ENCODE measurements at regions not wholly inside any gene's neighbourhood (a gene's known extent, or its start where the extent isn't known, plus 50 kb on each side); places are given as distances from the start of the nearest gene placed in this dataset.

DNA sequence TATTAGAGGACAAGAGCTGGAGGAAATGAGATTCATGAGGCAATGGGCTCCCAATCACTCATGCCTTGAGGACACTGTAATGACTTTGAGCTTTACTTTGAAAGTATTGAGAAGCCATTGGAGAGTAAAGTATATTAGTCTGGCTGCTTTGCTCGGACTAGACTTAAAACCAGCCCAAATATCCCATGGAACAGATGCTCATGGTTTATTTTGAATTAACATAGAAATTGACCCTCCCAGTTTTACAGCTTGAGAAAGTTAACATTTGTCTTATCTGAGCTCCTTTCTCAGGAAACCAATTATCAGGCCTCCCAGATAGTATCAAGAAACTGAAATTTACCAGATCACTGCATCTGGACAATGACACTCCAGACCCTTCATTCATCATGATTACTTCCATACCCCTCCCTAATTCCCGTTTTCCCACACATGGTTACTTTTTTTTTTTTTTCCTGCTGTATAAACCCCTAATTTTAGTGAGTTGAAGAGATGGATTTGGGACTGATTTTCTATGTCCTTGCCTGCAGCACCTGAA lies 270.8 kb upstream of the SMIM30 start:
- Histone ChIP-seq H3K4me1 (ENCODE audit: insufficient read depth, low read length) (no peaks in the 10 kb centered on the region), H3K27me3 (ENCODE audit: insufficient read depth, low read length) (no peaks in the 10 kb centered on the region), H3K4me3 (ENCODE audit: insufficient read depth, low read length) (no peak overlapping the region), H3K36me3 (ENCODE audit: insufficient read depth, low read length) (no peaks in the 10 kb centered on the region), H2AFZ (ENCODE audit: low read length) (no peak overlapping the region), H3K9me3 (ENCODE audit: low read depth, low read length) (no peaks in the 10 kb centered on the region), H4K20me1 (ENCODE audit: insufficient read depth, low read length) (no peaks in the 10 kb centered on the region), H3K27ac (ENCODE audit: low read depth, low read length) (no peak overlapping the region), H3K79me2 (ENCODE audit: insufficient read depth, low read length) (no peaks in the 10 kb centered on the region), H3K4me2 (ENCODE audit: insufficient read depth, low read length) (no peak overlapping the region)
- no peak for TF ChIP-seq CTCF (IDR thresholded peaks at IDR 0.05; ENCODE audit: extremely low read depth, low read depth, low read length)
- DNase-seq (ENCODE audit: insufficient read length, low spot score, missing footprints) = no peak

DNA sequence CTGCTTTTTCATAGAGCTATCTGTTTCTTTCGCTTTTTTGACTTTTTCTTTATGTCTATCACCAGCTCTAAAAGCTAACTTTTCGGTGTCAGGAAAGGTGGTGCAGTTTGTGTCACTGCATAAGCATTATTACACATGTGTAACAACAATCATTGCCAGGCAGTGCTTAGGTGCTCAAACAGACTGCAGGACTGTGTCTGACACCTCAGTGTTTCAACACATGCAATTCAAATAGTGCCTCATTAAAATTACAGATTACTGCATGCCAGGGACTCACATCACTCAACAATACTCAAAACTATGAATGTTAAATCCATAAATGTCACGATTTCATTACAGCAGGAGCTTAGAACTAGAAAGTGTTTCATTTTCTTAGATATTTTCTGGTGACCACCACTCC lies 265.3 kb upstream of the SMIM30 start:
- no peak overlapping the region for H3K27ac ChIP-seq (ENCODE audit: low read depth, low read length)
- no peaks in the 10 kb centered on the region for H3K9me3 ChIP-seq (ENCODE audit: low read depth, low read length)
- no peaks in the 10 kb centered on the region for H4K20me1 ChIP-seq (ENCODE audit: insufficient read depth, low read length)
- H3K4me1 ChIP-seq (ENCODE audit: insufficient read depth, low read length) = no peaks in the 10 kb centered on the region
- H3K4me3 ChIP-seq (ENCODE audit: insufficient read depth, low read length) = no peak overlapping the region
- no peak overlapping the region for H3K4me2 ChIP-seq (ENCODE audit: insufficient read depth, low read length)
- no peaks in the 10 kb centered on the region for H3K27me3 ChIP-seq (ENCODE audit: insufficient read depth, low read length)
- no peak overlapping the region for H2AFZ ChIP-seq (ENCODE audit: low read length)
- no peak for DNase-seq (ENCODE audit: insufficient read length, low spot score, missing footprints)
- H3K36me3 ChIP-seq (ENCODE audit: insufficient read depth, low read length) = no peaks in the 10 kb centered on the region
- TF ChIP-seq CTCF (IDR thresholded peaks at IDR 0.05; ENCODE audit: extremely low read depth, low read depth, low read length) = no peak
- H3K79me2 ChIP-seq (ENCODE audit: insufficient read depth, low read length) = no peaks in the 10 kb centered on the region

DNA sequence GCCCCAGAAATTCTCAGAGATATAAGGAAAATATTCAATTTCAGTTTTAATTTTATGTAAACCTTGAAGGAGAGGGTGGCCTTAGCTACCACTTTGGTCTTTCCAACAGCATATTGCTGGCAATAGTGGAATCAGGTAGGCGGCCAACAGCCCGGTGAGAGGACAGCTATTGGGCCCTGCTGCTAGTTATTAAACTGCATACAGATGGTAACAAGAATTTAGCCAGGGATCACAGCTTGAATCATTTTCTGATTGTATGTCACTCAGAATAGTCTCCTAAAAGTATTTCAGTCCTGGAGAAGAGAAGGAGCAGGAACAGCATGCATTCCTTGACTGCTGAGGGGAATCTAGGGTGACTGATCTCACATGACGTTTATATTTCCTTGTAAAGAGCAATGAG lies 261.4 kb upstream of the SMIM30 start:
- TF ChIP-seq CTCF (IDR thresholded peaks at IDR 0.05; ENCODE audit: extremely low read depth, low read depth, low read length) = no peak

DNA sequence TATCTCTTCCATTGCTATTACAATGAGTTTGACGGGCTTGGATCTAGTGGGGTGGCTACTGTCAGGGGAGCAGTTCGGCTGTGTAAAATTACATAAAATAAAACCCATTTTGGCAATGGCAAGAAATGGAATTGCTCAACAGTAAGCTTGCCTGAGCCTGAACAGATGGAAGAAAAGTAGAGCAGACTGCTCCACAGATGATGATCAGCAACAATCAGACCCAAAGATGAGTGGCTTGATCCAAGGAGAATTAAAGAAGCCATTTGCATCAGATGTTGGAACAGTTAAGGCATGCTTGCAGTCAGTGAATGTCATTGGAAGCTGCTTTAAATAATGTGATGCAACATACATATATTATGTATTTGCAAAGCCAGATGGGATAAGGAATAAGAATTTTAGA lies 256.6 kb upstream of the SMIM30 start:
- no peaks in the 10 kb centered on the region for H3K27me3 ChIP-seq (ENCODE audit: insufficient read depth, low read length)
- H3K36me3 ChIP-seq (ENCODE audit: insufficient read depth, low read length) = no peaks in the 10 kb centered on the region
- H3K27ac ChIP-seq (ENCODE audit: low read depth, low read length) = no peak overlapping the region
- DNase-seq (ENCODE audit: insufficient read length, low spot score, missing footprints) = no peak
- H3K4me2 ChIP-seq (ENCODE audit: insufficient read depth, low read length) = no peak overlapping the region
- no peak overlapping the region for H2AFZ ChIP-seq (ENCODE audit: low read length)
- no peaks in the 10 kb centered on the region for H4K20me1 ChIP-seq (ENCODE audit: insufficient read depth, low read length)
- H3K79me2 ChIP-seq (ENCODE audit: insufficient read depth, low read length) = no peaks in the 10 kb centered on the region
- no peak for TF ChIP-seq CTCF (IDR thresholded peaks at IDR 0.05; ENCODE audit: extremely low read depth, low read depth, low read length)
- H3K4me3 ChIP-seq (ENCODE audit: insufficient read depth, low read length) = no peak overlapping the region
- no peaks in the 10 kb centered on the region for H3K9me3 ChIP-seq (ENCODE audit: low read depth, low read length)
- no peaks in the 10 kb centered on the region for H3K4me1 ChIP-seq (ENCODE audit: insufficient read depth, low read length)

More for the DNA sequence above, 261.4 kb upstream of the SMIM30 start:
- Histone ChIP-seq H3K4me2 (ENCODE audit: insufficient read depth, low read length) (no peak overlapping the region), H3K36me3 (ENCODE audit: insufficient read depth, low read length) (no peaks in the 10 kb centered on the region), H2AFZ (ENCODE audit: low read length) (no peak overlapping the region), H3K27me3 (ENCODE audit: insufficient read depth, low read length) (no peaks in the 10 kb centered on the region), H3K4me3 (ENCODE audit: insufficient read depth, low read length) (no peak overlapping the region), H3K79me2 (ENCODE audit: insufficient read depth, low read length) (no peaks in the 10 kb centered on the region), H3K4me1 (ENCODE audit: insufficient read depth, low read length) (no peaks in the 10 kb centered on the region), H4K20me1 (ENCODE audit: insufficient read depth, low read length) (no peaks in the 10 kb centered on the region), H3K27ac (ENCODE audit: low read depth, low read length) (no peak overlapping the region), H3K9me3 (ENCODE audit: low read depth, low read length) (no peaks in the 10 kb centered on the region)
- DNase-seq (ENCODE audit: insufficient read length, low spot score, missing footprints) = no peak
